ENCODE measurements at regions not wholly inside any gene's neighbourhood (a gene's known extent, or its start where the extent isn't known, plus 50 kb on each side); places are given as distances from the start of the nearest gene placed in this dataset.

DNA sequence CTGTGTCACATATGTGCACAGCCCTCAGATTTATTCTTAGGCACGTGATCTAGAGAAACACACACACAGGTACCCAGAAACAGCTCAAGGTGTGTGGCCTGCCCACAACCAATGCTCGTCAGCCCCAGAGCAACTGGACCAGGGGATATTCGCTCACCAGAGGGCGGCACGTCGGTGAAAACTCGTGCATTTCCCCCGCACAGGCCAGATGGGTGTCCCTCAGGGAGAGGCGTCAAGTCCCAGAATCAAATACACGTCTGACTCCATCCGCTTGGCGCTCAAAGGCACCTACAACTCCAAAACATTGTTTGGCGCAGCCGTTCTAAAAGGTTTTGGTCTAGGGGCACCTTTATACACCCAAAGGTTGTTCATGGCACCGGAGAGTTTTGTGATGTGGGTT, 429.0 kb downstream of the BRD1 start:
- Histone ChIP-seq H3K4me3 (ENCODE audit: low read depth in 2 of 2, low read length in 2 of 2) (no peak overlapping the region), H3K4me1 (ENCODE audit: control insufficient read depth, insufficient read depth, low read length) (no peaks in the 10 kb centered on the region), H3K27me3 (ENCODE audit: control insufficient read depth, insufficient read depth, low read length) (no peaks in the 10 kb centered on the region), H3K9me3 (ENCODE audit: control insufficient read depth, insufficient read depth, low read depth, low read length) (no peaks in the 10 kb centered on the region), H3K27ac (ENCODE audit: low read length) (no peak overlapping the region), H3K36me3 (ENCODE audit: control insufficient read depth, insufficient read depth, low read length) (no peaks in the 10 kb centered on the region)
- TF ChIP-seq REST (IDR thresholded peaks at IDR 0.05; ENCODE audit: insufficient read depth in 1 of 2, low read depth in 2 of 2, low read length in 1 of 2) (no peak), TCF7L2 (IDR thresholded peaks at IDR 0.05; ENCODE audit: low read depth, low read length) (no peak), CTCF (IDR thresholded peaks at IDR 0.05) (no peak), POLR2AphosphoS5 (IDR thresholded peaks at IDR 0.05; ENCODE audit: low read depth, low read length) (no peak), SIN3A (IDR thresholded peaks at IDR 0.05; ENCODE audit: borderline replicate concordance, insufficient read depth, low read depth, low read length) (no peak)
- DNase-seq (ENCODE audit: low read depth, low spot score): no peak
- CTCF ChIA-PET: no interaction called here
- intact Hi-C loops (cut with micrococcal nuclease; ENCODE audit: unreplicated experiment): no loop called here
- POLR2A ChIA-PET: no interaction called here
- ATAC-seq: no peak
- no TSS peak for BruUV-seq (replicated peaks)
- in situ Hi-C loops (cut with HindIII; ENCODE audit: low pct_unique_long_range_greater_than_20kb, low sequenced_read_pairs): no loop called here

GRCh38 chr22:49398115-49398514, 429.6 kb downstream of the BRD1 start:
- POLR2A ChIA-PET: no interaction called here
- Histone ChIP-seq H3K27me3 (ENCODE audit: control insufficient read depth, insufficient read depth, low read length) (no peaks in the 10 kb centered on the region), H3K4me1 (ENCODE audit: control insufficient read depth, insufficient read depth, low read length) (no peaks in the 10 kb centered on the region), H3K4me3 (ENCODE audit: low read depth in 2 of 2, low read length in 2 of 2) (no peak overlapping the region), H3K36me3 (ENCODE audit: control insufficient read depth, insufficient read depth, low read length) (no peaks in the 10 kb centered on the region), H3K27ac (ENCODE audit: low read length) (no peak overlapping the region), H3K9me3 (ENCODE audit: control insufficient read depth, insufficient read depth, low read depth, low read length) (no peaks in the 10 kb centered on the region)
- DNase-seq (ENCODE audit: low read depth, low spot score) (no peak), ATAC-seq (no peak)
- in situ Hi-C loops (cut with HindIII; ENCODE audit: low pct_unique_long_range_greater_than_20kb, low sequenced_read_pairs): no loop called here
- TF ChIP-seq TCF7L2 (IDR thresholded peaks at IDR 0.05; ENCODE audit: low read depth, low read length) (no peak), CTCF (IDR thresholded peaks at IDR 0.05) (no peak), POLR2AphosphoS5 (IDR thresholded peaks at IDR 0.05; ENCODE audit: low read depth, low read length) (no peak), REST (IDR thresholded peaks at IDR 0.05; ENCODE audit: insufficient read depth in 1 of 2, low read depth in 2 of 2, low read length in 1 of 2) (no peak), SIN3A (IDR thresholded peaks at IDR 0.05; ENCODE audit: borderline replicate concordance, insufficient read depth, low read depth, low read length) (no peak)
- BruUV-seq (replicated peaks): no TSS peak
- intact Hi-C loops (cut with micrococcal nuclease; ENCODE audit: unreplicated experiment): no loop called here
- CTCF ChIA-PET: no interaction called here

Data from Panc1 (cell line).